Right ventricle myocardium superior (tissue), 1 donor: ENCODE measurements at regions not wholly inside any gene's neighbourhood (a gene's known extent, or its start where the extent isn't known, plus 50 kb on each side); places are given as distances from the start of the nearest gene placed in this dataset.

Experiments used
- ATAC-seq: fragments of 200-7000 bp; cut with Tn5 transposase; one replicate; pipeline ENCODE4 v1.9.1; 2020; ENCODE audit warnings: mild to moderate bottlenecking; ENCODE audit not compliant: poor library complexity
- DNase-seq: peaks from one replicate; pipeline ENCODE4 v3.0.0-alpha.2; 2020
- intact Hi-C: fragments of 100-400 bp; cut with DNase I; formaldehyde crosslinking; loops from one replicate; pipeline ENCODE4 v1.11.2; 2022
- donor health status: DM: no; HTN: yes; CAD: no; lungs with severe emphysema.

- ATAC-seq: no peak
- DNase-seq: no peak
- intact Hi-C loops: no loop called here
Measured at GRCh38 chr12:102736328-102736727, 180.7 kb downstream of the PAH start.

GRCh38 chr12:102735104-102735503 is 181.9 kb downstream of the PAH start:
- ATAC-seq: no peak
- no peak for DNase-seq
- intact Hi-C loops: no loop called here

- intact Hi-C loops: no loop called here
- DNase-seq: no peak
- no peak for ATAC-seq
Measured at GRCh38 chr12:102730996-102731395, 186.0 kb downstream of the PAH start.

DNA sequence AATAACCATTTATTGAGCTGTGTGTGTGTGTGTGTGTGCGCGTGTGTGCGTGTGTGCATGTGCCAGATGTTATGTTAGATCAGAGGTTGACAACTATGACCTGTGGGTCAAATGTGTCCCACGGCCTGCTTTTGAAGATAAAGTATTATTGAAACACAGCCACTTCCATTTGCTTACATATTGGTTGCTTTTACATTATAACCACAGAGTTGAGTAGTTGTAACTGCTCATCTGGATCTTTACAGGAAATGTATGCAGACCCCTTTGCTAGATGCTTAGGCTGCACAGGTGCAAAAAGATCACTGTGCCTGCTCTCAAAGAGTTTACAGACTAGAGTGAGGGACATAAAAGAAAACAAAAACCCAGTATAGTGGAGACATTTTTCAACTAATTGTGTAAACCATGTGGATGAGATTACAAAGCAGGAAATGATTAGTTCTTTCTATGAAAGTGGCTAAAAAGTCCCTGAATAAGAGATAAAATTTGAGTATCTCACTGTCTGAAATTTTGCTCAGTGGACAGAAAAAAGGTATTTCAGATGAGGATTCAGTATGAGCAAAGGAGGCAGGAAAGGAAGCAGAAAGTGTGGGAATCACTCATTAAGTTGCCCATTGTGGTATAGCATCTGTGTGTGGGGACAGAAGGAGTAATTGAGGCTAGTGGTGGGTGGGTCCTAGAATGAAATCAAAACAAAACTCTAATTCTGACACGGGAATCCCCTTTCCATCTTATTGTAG is 188.4 kb downstream of the PAH start:
- ATAC-seq: no peak
- intact Hi-C loops: no loop called here
- DNase-seq: no peak

DNA sequence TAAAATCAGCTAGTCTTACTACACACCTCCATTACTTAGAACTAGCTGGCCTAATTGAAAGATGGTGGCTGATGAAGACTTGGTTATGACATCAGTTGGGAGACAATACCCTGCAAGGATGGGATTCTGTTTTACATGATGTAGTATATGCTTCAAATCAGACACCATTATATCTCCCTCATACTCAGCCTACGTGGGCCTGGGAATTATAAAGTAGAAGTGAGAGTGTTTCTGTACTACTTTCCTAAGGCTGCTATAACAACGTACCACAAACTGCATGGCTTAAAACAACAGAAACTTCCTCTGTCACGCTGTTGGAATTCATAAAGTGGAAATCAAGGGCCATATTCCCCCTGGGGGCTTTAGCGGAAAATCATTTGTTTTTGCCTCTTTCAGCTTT is 190.4 kb downstream of the PAH start:
- ATAC-seq (no peak), DNase-seq (no peak)
- intact Hi-C loops: no loop called here

GRCh38 chr12:102722147-102722546 is 194.9 kb downstream of the PAH start:
- intact Hi-C loops: no loop called here
- ATAC-seq (no peak), DNase-seq (no peak)

GRCh38 chr12:102708108-102708507 is 208.9 kb downstream of the PAH start:
- ATAC-seq: no peak
- DNase-seq: no peak
- intact Hi-C loops: no loop called here

GRCh38 chr12:102702447-102703114 is 214.5 kb downstream of the PAH start:
- intact Hi-C loops: no loop called here
- ATAC-seq: peak; percentile 53
- DNase-seq: peak; percentile 33

DNA sequence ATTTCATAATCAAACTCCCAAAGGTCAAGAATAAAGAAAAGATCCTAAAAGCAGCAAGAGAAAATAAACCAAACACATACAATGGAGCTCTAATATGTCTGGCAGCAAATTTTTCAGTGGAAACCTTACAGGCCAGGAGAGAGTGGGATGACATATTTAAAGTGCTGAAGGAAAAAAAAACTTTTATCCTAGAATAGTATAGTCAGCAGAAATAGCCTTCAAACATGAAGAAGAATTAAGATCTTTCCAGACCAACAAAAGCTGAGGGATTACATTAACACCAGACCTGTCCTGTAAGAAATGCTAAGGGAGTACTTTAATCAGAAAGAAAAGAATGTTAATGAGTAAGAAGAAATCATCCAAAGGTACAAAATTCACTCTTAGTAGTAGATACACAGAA is 215.7 kb upstream of the IGF1 start:
- intact Hi-C loops: no loop called here
- no peak for DNase-seq
- ATAC-seq: no peak

DNA sequence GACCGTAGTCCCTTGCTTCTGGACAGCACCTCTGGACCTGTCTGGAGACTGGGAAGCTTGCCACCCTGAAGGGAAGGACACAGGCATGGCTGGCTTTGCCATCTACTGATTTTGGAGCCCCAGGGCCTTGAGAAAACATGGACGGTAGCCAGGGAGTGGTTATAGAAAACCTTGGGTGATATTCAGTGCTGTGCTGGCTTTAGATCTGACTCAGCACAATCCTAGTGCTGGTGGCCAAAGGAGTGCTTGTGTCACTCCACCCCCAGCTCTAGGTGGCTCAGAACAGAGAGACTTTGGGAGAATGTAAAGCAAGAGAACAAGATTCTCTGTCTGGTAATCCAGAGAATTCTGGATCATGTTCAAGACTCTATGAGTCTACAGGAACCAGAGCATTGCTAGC is 214.5 kb upstream of the IGF1 start:
- ATAC-seq (no peak), DNase-seq (no peak)
- intact Hi-C loops: no loop called here

- intact Hi-C loops: no loop called here
- ATAC-seq: no peak
- DNase-seq: no peak
Measured at GRCh38 chr12:102691773-102692555, 211.6 kb upstream of the IGF1 start.

DNA sequence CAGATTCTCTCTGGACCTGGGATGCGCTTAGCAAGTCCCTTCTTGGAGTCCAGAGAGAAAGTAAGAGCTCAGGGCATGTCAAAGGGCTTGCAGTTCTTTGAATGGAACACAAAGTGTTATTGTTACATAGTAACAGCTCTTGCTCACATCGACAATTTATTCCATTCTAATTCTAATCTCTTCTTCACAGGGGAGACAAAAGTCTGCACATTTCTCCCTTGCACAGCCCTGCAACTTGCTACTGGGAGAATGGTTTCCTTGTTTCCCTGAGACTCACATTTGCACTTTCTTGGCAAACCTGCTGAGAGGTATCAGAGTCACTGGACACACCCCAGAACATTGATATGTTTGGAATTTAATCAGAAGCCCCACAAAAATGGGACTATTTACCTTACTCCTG is 209.9 kb upstream of the IGF1 start:
- intact Hi-C loops: no loop called here
- no peak for ATAC-seq
- DNase-seq: no peak

DNA sequence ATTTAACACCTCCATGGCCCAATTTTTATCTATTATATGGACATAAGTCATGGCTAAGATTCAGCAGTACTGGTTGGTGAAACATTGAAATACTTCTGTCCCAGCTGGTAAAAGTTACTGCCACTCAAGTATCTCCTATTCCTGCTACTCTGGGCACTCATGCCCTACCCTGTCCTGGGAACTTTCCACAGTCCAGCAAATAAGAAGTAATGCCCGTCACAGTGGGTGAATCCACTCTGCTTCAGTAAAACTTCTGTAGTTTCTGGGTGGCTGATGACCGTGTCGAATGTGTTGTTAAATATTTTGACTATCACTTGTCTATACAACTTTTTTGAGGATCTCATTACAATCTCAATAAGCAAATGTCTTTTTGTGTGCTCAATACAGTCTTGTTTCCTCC is 209.3 kb upstream of the IGF1 start:
- intact Hi-C loops: no loop called here
- DNase-seq (no peak), ATAC-seq (no peak)

DNA sequence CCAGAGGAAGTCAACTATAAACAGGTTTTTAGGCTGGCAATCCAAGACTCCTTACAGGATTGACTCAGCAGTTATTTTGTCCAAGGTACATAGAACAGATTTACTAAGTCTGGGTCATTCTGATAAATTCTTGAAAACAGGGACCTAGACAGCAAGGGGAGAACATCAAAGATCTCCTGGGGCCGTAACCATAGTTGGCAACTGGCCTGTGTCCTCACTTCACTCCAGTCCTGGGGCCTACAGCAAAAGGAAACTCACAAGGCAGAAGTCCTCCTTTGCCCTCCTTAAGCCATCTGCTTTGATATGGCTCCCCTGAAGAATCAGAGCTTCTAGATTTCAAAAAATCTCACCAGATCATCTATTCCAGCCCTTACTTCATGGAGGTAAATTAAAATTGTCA is 207.2 kb upstream of the IGF1 start:
- no peak for DNase-seq
- ATAC-seq: no peak

GRCh38 chr12:102685841-102686240 is 205.5 kb upstream of the IGF1 start:
- no peak for ATAC-seq
- intact Hi-C loops: no loop called here
- DNase-seq: no peak

More for the DNA sequence above, 207.2 kb upstream of the IGF1 start:
- intact Hi-C loops: no loop called here

- DNase-seq (no peak), ATAC-seq (no peak)
- intact Hi-C loops: no loop called here
Measured at GRCh38 chr12:102685172-102685571, 204.8 kb upstream of the IGF1 start.

GRCh38 chr12:102682366-102683289 is 202.3 kb upstream of the IGF1 start:
- ATAC-seq (no peak), DNase-seq (no peak)
- intact Hi-C loops: no loop called here

DNA sequence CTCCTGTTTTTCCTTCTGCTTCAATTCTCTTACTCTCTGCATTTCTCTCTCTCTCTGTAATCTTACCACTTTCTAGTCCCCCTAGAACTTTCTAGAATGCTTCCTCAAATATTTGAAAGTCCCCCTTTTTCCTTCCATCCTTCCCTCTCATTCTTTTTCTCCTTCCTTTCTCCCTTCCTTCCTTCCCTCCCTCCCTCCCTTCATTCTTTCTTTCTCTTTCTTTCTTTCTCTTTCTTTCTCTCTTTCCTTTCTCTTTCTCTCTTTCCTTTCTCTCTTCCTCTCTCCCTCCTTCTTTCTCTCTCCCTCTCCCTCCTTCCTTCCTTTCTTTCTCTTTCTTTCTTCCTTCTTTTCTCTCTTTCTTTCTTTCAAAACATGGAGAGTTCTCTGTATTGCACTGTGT is 201.4 kb upstream of the IGF1 start:
- DNase-seq (no peak), ATAC-seq (no peak)
- intact Hi-C loops: no loop called here

DNA sequence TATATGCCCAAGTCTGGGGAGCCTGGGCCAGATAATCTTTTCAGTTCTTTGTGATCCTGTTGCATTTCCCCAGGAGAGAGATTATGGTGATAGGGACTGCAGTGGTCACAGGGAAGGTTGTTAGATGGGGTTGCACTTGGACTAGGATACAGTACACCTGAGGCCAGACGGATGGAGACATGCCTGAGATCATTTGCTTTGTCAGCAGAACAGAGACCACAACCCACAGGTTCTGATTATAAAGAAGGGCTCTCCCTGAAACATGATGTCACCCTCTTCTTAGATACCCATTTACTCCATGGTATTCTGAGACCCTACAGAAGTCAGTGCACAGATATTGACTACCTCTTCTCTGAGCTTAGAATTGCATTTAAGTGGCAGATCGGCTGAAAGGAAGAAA is 200.9 kb upstream of the IGF1 start:
- intact Hi-C loops: no loop called here
- no peak for ATAC-seq

More for the DNA sequence above, 200.9 kb upstream of the IGF1 start:
- DNase-seq: no peak
